Natural killer cell treated with Interleukin-12 subunit alpha and Interleukin-12 subunit beta and Interleukin-15 and Interleukin-18, amount 100 ng/mL, for 72 hours (primary cell): ENCODE measurements at regions not wholly inside any gene's neighbourhood (a gene's known extent, or its start where the extent isn't known, plus 50 kb on each side); places are given as distances from the start of the nearest gene placed in this dataset.
"Not testable (repeated sequence)": the region's sequence is repeated elsewhere in the genome, so short reads cannot be mapped to it uniquely, and the experiment has no call there.

Source experiments
- ATAC-seq, 2 donors: fragments of 150-1000 bp; cut with Tn5 transposase in 1 of 2; sonication (Bioruptor Pico), chemical (Tn5 transposase) in 1 of 2; 2 replicates each; pipeline ENCODE4 v1.10.0; 2021
- DNase-seq: peaks from one replicate; pipeline ENCODE4 v3.0.0; 2022; ENCODE audit warnings: low spot score
- H3K27ac Mint-ChIP-seq, 2 donors: 1 replicate in 1 of 2; 2 replicates in 1 of 2; pipeline ENCODE4 v1.8.0; 2022; ENCODE audit warnings: mixed read lengths in 2 of 2, mild to moderate bottlenecking in 1 of 2, moderate library complexity in 1 of 2
- H3K27me3 Mint-ChIP-seq, 2 donors: 1 replicate in 1 of 2; 2 replicates in 1 of 2; pipeline ENCODE4 v1.8.0; 2022; ENCODE audit warnings: mixed read lengths in 2 of 2
- H3K36me3 Mint-ChIP-seq: one replicate; pipeline ENCODE4 v1.8.0; 2022; ENCODE audit warnings: mixed read lengths
- H3K4me1 Mint-ChIP-seq, 2 donors: 1 replicate in 1 of 2; 2 replicates in 1 of 2; pipeline ENCODE4 v1.8.0; 2022; ENCODE audit warnings: low read depth in 2 of 2, mixed read lengths in 2 of 2, mild to moderate bottlenecking in 1 of 2
- H3K4me3 Mint-ChIP-seq: one replicate; pipeline ENCODE4 v1.8.0; 2022; ENCODE audit warnings: mixed read lengths
- H3K9me3 Mint-ChIP-seq: 2 replicates; pipeline ENCODE4 v1.8.0; 2022; ENCODE audit warnings: mixed read lengths

DNA sequence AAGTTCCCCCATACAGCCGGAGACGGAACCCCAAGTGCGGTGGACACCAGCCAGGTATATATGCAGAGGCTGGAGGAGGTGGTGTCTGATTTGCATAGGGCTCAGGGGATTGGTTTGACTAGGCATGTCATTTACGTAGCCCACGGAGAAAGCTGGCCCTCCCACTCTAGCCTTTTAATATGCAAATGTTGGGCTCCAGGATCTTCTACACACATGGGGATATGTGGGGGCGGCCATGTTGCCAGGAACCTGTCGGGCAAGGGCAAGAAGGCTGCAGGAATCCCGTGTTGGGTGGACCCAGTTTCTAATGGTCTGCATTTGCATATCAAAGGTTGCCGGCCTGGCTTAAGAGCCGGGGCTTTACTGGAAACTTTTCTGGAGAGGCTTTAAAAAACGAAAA lies 57.4 kb downstream of the FTHL17 start:
- H3K9me3 Mint-ChIP-seq, H3K4me1 Mint-ChIP-seq, H3K4me3 Mint-ChIP-seq, H3K36me3 Mint-ChIP-seq, ATAC-seq, DNase-seq, H3K27ac Mint-ChIP-seq, H3K27me3 Mint-ChIP-seq: not testable (repeated sequence)

DNA sequence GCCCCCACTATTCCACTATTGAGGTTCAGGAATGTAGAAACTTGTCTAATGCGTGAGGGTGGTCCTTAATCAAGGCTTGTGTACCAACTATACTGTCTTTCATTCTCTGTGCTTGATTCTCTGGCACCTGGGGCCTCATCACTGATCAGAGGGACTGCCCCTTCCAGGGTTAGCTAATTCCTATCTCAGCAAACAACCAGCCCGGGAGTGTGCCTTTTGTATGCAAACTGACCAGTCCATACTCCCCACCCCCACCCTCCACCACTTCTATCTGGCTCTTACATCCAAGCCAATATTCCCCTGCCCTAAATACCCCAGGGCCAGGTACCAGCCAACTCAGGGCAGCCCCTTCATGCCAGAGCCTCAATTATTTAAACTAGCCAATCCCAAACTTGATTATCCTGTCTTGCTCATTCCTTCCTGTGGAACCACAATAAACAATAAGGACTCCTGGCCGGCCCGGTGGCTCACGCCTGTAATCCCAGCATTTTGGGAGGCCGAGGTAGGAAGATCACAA lies 59.3 kb downstream of the FTHL17 start:
- no peak overlapping the region for H3K27ac Mint-ChIP-seq
- no peak overlapping the region for H3K4me3 Mint-ChIP-seq
- H3K4me1 Mint-ChIP-seq: no peaks in the 10 kb centered on the region
- no peaks in the 10 kb centered on the region for H3K36me3 Mint-ChIP-seq
- H3K9me3 Mint-ChIP-seq: no peaks in the 10 kb centered on the region
- ATAC-seq (no peak), DNase-seq (no peak)
- H3K27me3 Mint-ChIP-seq: peaks cover 0 to 3% of the 10 kb centered on the region in 2 donors

DNA sequence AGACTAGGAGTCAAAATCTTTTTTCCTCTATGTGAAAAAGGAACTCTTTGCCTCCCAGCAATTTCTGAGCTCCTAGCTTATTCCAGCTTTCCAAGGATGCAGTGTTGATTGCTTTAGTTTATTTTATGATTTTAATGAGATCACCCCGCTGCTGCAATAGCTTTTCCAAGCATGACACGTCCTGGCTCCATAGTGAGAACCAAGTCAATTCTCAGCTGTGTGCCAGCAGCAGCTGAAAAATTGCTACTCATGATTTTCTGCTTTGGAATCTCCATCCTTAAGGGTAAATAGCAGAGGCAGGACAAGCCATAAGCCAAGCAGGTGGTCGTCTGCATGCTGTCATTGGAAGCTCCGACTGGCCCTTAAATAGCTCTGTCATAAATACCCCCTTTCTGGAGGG lies 64.5 kb downstream of the FTHL17 start:
- no peak overlapping the region for H3K4me3 Mint-ChIP-seq
- ATAC-seq: no peak
- no peaks in the 10 kb centered on the region for H3K9me3 Mint-ChIP-seq
- H3K4me1 Mint-ChIP-seq: no peaks in the 10 kb centered on the region
- no peak for DNase-seq
- H3K27ac Mint-ChIP-seq: no peak overlapping the region
- peaks cover 0 to 6% of the 10 kb centered on the region in 2 donors for H3K27me3 Mint-ChIP-seq
- no peaks in the 10 kb centered on the region for H3K36me3 Mint-ChIP-seq

DNA sequence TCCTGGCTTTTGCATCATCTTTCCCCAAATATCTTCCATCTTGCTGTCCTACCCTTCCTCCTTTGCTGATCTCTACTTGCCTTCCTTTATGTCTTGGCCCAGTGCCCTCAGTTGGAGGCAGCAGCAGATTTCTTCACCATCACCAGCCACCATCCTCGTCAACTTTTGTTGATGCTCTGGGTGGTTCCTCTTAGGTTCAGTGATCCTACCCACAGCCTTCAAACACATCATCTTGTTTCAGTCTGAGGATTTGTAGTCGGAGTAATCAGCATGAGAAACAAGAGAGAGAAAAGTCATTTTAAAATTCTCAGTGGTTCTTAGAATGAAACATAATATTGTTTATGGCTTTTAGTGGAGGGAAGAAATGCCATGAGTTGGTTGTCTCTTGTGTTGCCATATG lies 65.8 kb downstream of the FTHL17 start:
- peaks cover 0 to 6% of the 10 kb centered on the region in 2 donors for H3K27me3 Mint-ChIP-seq
- no peak overlapping the region for H3K4me3 Mint-ChIP-seq
- H3K36me3 Mint-ChIP-seq: no peaks in the 10 kb centered on the region
- H3K9me3 Mint-ChIP-seq: no peaks in the 10 kb centered on the region
- H3K4me1 Mint-ChIP-seq: no peaks in the 10 kb centered on the region
- no peak overlapping the region for H3K27ac Mint-ChIP-seq
- DNase-seq: no peak
- no peak for ATAC-seq

DNA sequence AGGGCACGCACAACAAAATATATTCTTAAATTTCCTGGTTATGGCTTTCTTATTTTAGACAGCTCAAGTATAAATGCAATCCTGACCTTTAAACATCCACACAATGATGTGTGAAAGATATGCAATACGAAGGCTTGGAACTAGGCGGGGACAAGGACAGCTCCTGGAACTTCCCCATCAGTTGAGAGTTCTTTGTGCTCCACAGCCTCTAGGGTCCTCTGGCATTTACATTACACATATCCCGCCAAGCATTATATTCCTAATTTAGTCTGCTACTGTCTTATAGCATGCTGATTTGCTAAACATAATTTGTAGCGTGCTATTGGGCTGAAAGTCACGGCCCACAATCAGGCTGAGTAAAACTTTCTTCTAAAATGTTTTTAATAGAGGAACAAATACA lies 74.4 kb downstream of the FTHL17 start:
- H3K27me3 Mint-ChIP-seq: no peaks in the 10 kb centered on the region
- no peak overlapping the region for H3K4me3 Mint-ChIP-seq
- no peaks in the 10 kb centered on the region for H3K9me3 Mint-ChIP-seq
- no peaks in the 10 kb centered on the region for H3K36me3 Mint-ChIP-seq
- H3K4me1 Mint-ChIP-seq: no peaks in the 10 kb centered on the region
- ATAC-seq: no peak
- H3K27ac Mint-ChIP-seq: no peak overlapping the region
- DNase-seq: no peak

DNA sequence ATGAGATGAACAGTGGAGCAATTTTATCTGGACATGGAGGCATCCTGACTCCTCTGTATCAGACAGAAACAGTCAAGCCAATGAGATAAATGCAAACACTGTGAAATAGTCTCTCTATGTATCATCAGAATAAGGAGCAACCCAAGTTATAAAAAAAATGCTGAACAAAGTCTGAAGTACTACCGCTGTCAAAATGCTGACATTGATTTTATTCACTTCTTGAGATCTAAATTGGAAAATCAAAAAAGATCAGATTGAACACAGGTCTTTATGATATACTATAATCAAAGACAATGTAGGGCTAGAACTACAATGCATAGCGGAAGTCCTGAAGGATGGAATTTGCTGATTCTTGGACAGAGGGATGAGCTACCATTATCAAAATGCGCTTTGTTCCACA lies 76.1 kb downstream of the FTHL17 start:
- no peaks in the 10 kb centered on the region for H3K9me3 Mint-ChIP-seq
- H3K27ac Mint-ChIP-seq: no peak overlapping the region
- no peaks in the 10 kb centered on the region for H3K36me3 Mint-ChIP-seq
- no peak overlapping the region for H3K4me3 Mint-ChIP-seq
- H3K27me3 Mint-ChIP-seq: no peaks in the 10 kb centered on the region
- ATAC-seq (no peak), DNase-seq (no peak)
- no peaks in the 10 kb centered on the region for H3K4me1 Mint-ChIP-seq

DNA sequence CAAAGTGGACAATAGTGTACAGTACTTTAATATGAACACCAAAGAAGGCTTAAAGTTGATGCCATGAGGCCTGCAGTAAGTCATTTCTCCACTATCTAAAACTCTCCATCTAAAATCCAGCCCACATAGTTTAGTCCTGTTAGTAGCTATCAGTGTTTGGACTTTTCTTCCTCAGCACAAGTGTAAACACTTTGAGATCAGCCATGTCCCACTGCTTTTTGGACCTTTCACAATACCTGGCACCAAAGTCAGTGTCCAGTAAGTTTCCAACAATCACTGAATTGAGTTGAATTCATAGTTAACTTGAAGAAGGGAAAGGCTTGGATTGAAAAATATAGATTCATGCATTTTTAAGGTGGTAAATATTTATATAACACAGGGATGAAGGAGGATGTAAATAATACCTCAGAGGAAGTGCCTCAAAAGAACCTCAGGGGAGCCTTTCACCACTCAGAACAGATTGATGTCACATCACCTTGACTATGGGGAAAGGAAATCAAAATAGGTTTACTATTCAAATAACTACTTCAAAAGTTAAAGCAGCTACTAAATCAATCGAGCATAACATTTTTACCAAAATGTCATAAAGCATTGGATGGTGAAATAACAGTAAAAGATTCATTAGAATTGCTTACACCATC lies 76.7 kb downstream of the FTHL17 start:
- ATAC-seq: no peak
- Mint-ChIP-seq H3K27ac (no peak overlapping the region), H3K4me1 (no peaks in the 10 kb centered on the region), H3K4me3 (no peak overlapping the region), H3K27me3 (no peaks in the 10 kb centered on the region), H3K9me3 (no peaks in the 10 kb centered on the region), H3K36me3 (no peaks in the 10 kb centered on the region)
- no peak for DNase-seq

DNA sequence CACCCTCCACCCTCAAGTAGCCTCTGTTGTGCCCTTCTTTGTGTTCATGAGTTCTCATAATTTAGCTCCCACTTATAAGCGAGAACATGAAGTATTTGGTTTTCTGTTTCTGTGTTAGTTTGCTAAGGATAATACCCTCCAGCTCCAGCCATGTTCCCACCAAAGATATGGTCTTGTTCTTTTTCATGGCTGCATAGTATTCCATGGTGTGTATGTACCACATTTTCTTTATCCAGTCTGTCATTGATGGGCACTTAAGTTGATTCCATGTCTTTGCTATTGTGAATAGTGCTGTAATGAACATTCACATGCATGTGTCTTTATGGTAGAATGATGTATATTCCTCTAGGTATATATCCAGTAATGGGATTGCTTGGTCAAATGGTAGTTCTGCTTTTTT lies 77.8 kb downstream of the FTHL17 start:
- not testable (repeated sequence) for DNase-seq, H3K27me3 Mint-ChIP-seq, H3K36me3 Mint-ChIP-seq, H3K4me1 Mint-ChIP-seq, H3K9me3 Mint-ChIP-seq, ATAC-seq, H3K27ac Mint-ChIP-seq, H3K4me3 Mint-ChIP-seq

DNA sequence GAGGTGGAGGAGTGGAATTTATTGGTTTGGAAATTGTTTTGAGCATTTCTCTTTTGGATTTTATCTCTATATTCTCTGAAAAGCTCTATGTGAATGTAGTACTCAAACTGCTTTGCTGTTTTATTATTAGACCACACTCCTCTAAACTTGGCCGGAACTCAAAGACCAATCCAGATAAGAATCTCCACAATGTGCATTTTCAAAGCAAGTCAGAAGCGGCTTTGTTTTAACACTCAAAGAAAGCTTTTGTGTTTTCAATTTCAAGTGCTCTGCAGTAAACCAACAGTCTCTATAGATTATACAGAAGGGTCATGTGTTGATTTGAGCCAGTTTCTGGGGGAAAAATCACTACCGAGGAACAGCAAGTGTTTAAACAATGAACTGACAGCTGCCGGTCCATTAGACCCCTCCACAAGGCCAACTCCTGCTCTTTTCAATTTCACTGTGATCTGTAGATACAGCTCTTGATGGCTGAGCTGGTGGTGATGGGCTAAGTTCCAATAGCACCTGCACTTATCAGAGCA lies 79.4 kb downstream of the FTHL17 start:
- H3K27me3 Mint-ChIP-seq: no peaks in the 10 kb centered on the region
- no peaks in the 10 kb centered on the region for H3K36me3 Mint-ChIP-seq
- no peak overlapping the region for H3K27ac Mint-ChIP-seq
- DNase-seq: no peak
- no peaks in the 10 kb centered on the region for H3K4me1 Mint-ChIP-seq
- no peak overlapping the region for H3K4me3 Mint-ChIP-seq
- H3K9me3 Mint-ChIP-seq: no peaks in the 10 kb centered on the region
- ATAC-seq: no peak

DNA sequence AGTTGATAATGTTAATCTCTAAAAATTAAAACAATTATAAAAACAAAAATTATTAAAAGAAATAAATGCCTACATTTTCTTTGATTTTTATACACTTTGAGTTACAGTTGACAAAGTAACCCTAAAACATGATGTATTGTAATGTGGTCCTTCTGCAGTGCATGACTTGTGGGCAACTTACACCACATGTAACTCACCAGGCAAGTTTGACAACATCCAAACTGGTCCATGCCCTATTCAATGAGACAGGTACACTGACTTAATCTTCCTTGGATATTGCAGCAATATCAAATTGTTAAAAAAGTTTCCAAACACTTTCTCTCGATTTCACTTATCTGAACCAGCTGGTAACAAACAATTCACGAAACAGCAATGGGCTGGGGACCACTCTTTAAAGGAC lies 81.5 kb downstream of the FTHL17 start:
- DNase-seq: no peak
- Mint-ChIP-seq H3K4me1 (no peaks in the 10 kb centered on the region), H3K27me3 (peaks cover 0 to 5% of the 10 kb centered on the region in 2 donors), H3K27ac (no peak overlapping the region), H3K36me3 (no peaks in the 10 kb centered on the region), H3K9me3 (no peaks in the 10 kb centered on the region), H3K4me3 (no peak overlapping the region)
- no peak for ATAC-seq

DNA sequence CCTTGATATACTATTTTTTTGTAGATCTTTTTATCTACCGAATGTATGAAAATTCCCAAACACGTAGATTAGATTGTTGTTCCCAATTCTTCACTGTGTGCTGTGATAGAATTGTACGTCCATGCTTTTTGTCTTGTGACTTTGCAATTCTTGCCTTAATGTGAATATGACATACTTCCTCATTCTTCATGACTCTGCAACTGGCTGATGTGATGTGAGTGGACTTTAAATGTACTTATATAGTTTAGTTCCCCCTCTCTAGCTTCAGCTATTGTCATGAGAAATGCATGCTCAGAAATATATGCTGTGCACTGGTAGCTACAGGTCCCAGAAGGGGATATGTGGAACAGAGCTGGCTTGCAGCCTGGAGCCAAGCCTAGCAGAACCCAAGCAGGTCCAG lies 89.4 kb downstream of the FTHL17 start:
- H3K27ac Mint-ChIP-seq: no peak overlapping the region
- ATAC-seq (no peak), DNase-seq (no peak)
- peaks cover 21 to 22% of the 10 kb centered on the region in 2 donors for H3K27me3 Mint-ChIP-seq
- H3K4me3 Mint-ChIP-seq: no peak overlapping the region
- no peaks in the 10 kb centered on the region for H3K36me3 Mint-ChIP-seq
- H3K4me1 Mint-ChIP-seq: no peaks in the 10 kb centered on the region
- peaks cover 3% of the 10 kb centered on the region for H3K9me3 Mint-ChIP-seq

DNA sequence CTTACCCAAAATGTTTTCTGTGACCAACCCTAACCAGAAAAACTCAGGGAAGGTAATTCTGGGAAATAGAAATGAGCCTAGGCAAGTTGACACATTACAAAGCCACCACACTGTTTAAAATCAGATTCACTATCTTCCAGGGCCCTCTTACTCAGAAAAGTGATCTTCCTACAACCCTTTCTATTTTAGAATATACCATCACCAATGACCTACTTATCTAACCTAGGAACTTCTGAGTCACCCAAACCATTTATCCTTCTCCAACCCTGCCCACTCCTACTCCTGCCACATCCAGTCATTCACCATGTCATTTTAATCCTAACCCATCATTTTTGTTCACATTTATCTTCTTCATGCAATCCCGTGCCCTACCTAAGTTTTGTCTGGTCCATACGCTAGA lies 89.9 kb downstream of the FTHL17 start:
- H3K27ac Mint-ChIP-seq: no peak overlapping the region
- no peaks in the 10 kb centered on the region for H3K4me1 Mint-ChIP-seq
- DNase-seq (no peak), ATAC-seq (no peak)
- H3K4me3 Mint-ChIP-seq: no peak overlapping the region
- peaks cover 3% of the 10 kb centered on the region for H3K9me3 Mint-ChIP-seq
- H3K27me3 Mint-ChIP-seq: peaks cover 21 to 22% of the 10 kb centered on the region in 2 donors
- no peaks in the 10 kb centered on the region for H3K36me3 Mint-ChIP-seq

DNA sequence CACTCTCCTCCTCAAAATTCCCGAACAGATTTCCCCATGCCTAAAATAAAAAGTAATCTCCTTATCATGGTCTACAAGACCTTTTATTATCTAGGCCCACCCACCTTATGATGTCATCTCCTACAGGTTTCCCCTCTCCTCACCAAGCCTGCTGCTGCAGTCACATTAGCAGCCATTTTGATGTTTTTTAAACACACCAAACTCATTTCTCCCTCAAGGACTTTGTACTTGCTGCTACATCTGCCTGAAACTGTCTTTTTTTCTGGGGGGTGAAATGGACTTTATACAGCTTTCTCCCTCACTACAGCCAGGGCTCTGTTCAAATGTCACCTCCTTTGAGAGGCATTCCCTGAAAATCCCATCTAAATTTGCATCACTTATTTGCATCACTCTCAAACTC lies 90.2 kb upstream of the TAB3 start:
- H3K4me1 Mint-ChIP-seq: no peaks in the 10 kb centered on the region
- H3K27ac Mint-ChIP-seq: no peak overlapping the region
- DNase-seq: no peak
- no peak for ATAC-seq
- no peaks in the 10 kb centered on the region for H3K36me3 Mint-ChIP-seq
- peaks cover 15 to 22% of the 10 kb centered on the region in 2 donors for H3K27me3 Mint-ChIP-seq
- H3K4me3 Mint-ChIP-seq: no peak overlapping the region
- peaks cover 3% of the 10 kb centered on the region for H3K9me3 Mint-ChIP-seq

DNA sequence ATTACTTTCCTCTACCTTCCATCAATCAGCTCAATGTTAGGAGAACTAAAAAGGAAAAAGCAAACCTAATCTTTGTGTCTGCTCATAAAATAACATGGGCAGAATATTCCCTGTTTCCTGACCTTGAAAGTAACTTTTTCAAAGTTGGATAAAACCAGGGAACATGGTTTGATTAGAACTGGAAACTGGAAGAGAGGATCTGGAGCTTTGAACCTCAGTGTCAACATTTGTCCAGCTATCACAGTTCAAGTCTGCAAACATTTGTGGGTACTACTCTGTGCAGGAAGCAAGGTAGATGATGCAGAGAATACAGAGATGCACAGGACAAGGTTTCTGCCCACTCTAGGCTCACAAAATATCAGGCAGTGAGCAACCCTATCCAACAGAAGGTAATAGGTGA lies 86.4 kb upstream of the TAB3 start:
- H3K27me3 Mint-ChIP-seq: peaks cover 9 to 11% of the 10 kb centered on the region in 2 donors
- peaks cover 0 to 6% of the 10 kb centered on the region in 2 donors for H3K4me1 Mint-ChIP-seq
- DNase-seq (no peak), ATAC-seq (no peak)
- peaks cover 3% of the 10 kb centered on the region for H3K9me3 Mint-ChIP-seq
- no peak overlapping the region for H3K27ac Mint-ChIP-seq
- no peaks in the 10 kb centered on the region for H3K36me3 Mint-ChIP-seq
- H3K4me3 Mint-ChIP-seq: no peak overlapping the region
